ENCODE measurements at regions not wholly inside any gene's neighbourhood (a gene's known extent, or its start where the extent isn't known, plus 50 kb on each side); places are given as distances from the start of the nearest gene placed in this dataset.

DNA sequence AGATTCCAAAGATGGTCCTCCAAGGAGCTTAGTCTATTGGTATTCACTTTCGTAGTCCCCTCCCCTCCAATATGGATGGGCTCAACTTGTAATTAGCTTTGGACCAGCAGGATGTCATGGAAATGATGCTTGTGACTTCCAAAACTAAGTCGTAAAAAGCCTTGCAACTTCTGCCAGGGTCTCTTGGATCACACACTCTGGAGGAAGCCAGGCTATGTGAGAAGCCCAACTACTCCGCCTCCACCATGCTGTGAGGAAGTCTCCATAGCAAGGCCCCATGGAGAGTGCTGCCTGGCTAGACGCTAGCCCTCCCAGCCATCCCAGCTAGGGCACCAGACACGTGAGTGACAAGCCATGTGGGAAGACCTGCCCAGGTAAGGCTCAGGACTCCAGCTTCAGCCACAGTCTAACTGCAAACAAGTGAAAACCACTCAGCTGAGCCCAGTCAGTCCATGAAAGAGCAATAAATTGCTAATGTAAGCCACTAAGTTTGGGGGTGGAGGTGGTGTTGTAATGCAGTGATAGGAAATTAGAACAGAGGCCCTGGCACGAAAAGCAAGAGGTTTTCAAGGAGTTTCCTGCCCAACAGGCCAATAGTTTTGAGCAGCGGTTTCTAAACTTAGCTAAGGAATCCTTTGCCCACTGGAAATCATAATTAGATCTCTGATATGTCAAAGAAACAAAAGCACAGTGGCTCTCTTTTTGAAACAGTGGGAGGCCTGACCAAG, 77.5 kb upstream of the GLI2 start:
- no peaks in the 10 kb centered on the region for H3K36me3 Mint-ChIP-seq (ENCODE audit: insufficient read depth, unreplicated experiment)
- no peak overlapping the region for H3K27ac Mint-ChIP-seq (ENCODE audit: unreplicated experiment)
- CTCF ChIA-PET: interaction anchor here (0.6 kb wide), 2 partner anchors 334 to 373 kb away, joined by 3 read pairs; no protein-coding TSS in a partner anchor
- BruUV-seq (replicated peaks): no TSS peak
- TF ChIP-seq, protein P1, sequence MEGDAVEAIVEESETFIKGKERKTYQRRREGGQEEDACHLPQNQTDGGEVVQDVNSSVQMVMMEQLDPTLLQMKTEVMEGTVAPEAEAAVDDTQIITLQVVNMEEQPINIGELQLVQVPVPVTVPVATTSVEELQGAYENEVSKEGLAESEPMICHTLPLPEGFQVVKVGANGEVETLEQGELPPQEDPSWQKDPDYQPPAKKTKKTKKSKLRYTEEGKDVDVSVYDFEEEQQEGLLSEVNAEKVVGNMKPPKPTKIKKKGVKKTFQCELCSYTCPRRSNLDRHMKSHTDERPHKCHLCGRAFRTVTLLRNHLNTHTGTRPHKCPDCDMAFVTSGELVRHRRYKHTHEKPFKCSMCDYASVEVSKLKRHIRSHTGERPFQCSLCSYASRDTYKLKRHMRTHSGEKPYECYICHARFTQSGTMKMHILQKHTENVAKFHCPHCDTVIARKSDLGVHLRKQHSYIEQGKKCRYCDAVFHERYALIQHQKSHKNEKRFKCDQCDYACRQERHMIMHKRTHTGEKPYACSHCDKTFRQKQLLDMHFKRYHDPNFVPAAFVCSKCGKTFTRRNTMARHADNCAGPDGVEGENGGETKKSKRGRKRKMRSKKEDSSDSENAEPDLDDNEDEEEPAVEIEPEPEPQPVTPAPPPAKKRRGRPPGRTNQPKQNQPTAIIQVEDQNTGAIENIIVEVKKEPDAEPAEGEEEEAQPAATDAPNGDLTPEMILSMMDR (IDR thresholded peaks at IDR 0.05; ENCODE audit: unreplicated experiment): no peak
- no peak for DNase-seq
- no peaks in the 10 kb centered on the region for H3K9me3 Mint-ChIP-seq (ENCODE audit: low read depth, unreplicated experiment)
- no peaks in the 10 kb centered on the region for H3K4me1 Mint-ChIP-seq (ENCODE audit: low read depth, unreplicated experiment)
- H3K27me3 Mint-ChIP-seq (ENCODE audit: unreplicated experiment): peaks cover 63% of the 10 kb centered on the region
- no peak overlapping the region for H3K4me3 Mint-ChIP-seq (ENCODE audit: low read depth, unreplicated experiment)
- intact Hi-C loops (cut with micrococcal nuclease; ENCODE audit: unreplicated experiment): no loop called here

DNA sequence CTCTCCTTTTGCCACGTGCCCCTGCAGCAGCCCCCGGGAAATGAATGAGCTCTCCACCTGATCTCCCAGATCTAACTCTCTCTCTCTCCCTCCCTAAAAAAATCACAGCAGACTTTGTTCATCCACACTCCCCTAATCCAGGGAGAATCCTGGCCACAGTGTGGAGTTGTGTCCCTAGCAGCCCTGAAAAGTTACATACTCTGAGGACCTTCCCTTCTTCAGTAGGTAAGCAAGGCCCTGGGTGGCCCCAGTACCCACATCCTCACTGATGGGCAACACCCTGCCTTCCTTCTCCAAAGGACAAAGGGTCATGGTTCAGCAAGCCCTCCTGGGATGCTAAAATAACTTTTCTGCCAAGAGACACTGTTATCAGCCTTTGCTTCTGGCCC, 76.9 kb upstream of the GLI2 start:
- no peaks in the 10 kb centered on the region for H3K9me3 Mint-ChIP-seq (ENCODE audit: low read depth, unreplicated experiment)
- peaks cover 65% of the 10 kb centered on the region for H3K27me3 Mint-ChIP-seq (ENCODE audit: unreplicated experiment)

DNA sequence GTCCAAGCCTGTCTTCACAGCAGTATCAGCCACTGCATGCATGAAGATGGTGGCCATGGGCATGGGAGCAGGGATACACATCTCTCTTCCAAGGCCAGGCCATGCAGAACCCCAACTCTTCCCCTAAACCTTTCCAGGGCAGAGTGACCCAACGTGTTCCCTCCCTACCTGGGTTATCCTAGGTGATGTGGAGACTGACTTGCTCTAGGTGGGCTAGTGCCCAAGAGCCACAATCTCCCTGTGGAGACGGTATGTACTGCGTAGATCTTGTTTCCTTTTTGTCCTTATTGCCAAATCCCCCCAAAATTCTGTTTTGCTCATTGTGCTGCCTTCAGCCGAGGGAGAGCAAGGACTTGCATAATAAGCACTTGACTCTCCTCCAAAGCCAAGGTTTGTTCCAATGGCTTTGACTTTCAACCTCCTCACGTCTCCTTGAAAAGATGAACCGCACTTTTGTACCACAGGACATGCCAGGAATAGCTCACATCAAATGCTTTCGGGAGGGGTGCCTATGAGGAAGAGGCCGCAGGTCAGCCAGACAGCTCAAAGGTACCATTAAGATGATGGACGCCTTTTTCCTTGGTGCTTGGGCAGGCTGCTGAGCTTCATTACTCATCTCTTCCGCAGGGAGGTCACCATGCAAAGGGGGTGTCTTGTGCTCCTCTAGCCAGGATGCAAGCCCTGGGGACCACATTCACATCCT, 76.2 kb upstream of the GLI2 start:
- H3K27me3 Mint-ChIP-seq (ENCODE audit: unreplicated experiment): peaks cover 65% of the 10 kb centered on the region
- CTCF ChIA-PET: no interaction called here
- no peaks in the 10 kb centered on the region for H3K9me3 Mint-ChIP-seq (ENCODE audit: low read depth, unreplicated experiment)
- TF ChIP-seq, protein P1 (IDR thresholded peaks at IDR 0.05; ENCODE audit: unreplicated experiment): no peak
- H3K4me1 Mint-ChIP-seq (ENCODE audit: low read depth, unreplicated experiment): no peaks in the 10 kb centered on the region
- DNase-seq: no peak
- intact Hi-C loops (cut with micrococcal nuclease; ENCODE audit: unreplicated experiment): no loop called here
- H3K36me3 Mint-ChIP-seq (ENCODE audit: insufficient read depth, unreplicated experiment): no peaks in the 10 kb centered on the region
- BruUV-seq (replicated peaks): no TSS peak
- no peak overlapping the region for H3K4me3 Mint-ChIP-seq (ENCODE audit: low read depth, unreplicated experiment)
- H3K27ac Mint-ChIP-seq (ENCODE audit: unreplicated experiment): no peak overlapping the region

More for the DNA sequence above, 76.9 kb upstream of the GLI2 start:
- CTCF ChIA-PET: interaction anchor here (0.6 kb wide), 1 partner anchor 335 kb away, joined by 3 read pairs; no protein-coding TSS in a partner anchor
- DNase-seq: no peak
- H3K36me3 Mint-ChIP-seq (ENCODE audit: insufficient read depth, unreplicated experiment): no peaks in the 10 kb centered on the region
- H3K4me3 Mint-ChIP-seq (ENCODE audit: low read depth, unreplicated experiment): no peak overlapping the region
- TF ChIP-seq, protein P1 (IDR thresholded peaks at IDR 0.05; ENCODE audit: unreplicated experiment): no peak
- no peaks in the 10 kb centered on the region for H3K4me1 Mint-ChIP-seq (ENCODE audit: low read depth, unreplicated experiment)
- BruUV-seq (replicated peaks): no TSS peak
- H3K27ac Mint-ChIP-seq (ENCODE audit: unreplicated experiment): no peak overlapping the region
- intact Hi-C loops (cut with micrococcal nuclease; ENCODE audit: unreplicated experiment): no loop called here

DNA sequence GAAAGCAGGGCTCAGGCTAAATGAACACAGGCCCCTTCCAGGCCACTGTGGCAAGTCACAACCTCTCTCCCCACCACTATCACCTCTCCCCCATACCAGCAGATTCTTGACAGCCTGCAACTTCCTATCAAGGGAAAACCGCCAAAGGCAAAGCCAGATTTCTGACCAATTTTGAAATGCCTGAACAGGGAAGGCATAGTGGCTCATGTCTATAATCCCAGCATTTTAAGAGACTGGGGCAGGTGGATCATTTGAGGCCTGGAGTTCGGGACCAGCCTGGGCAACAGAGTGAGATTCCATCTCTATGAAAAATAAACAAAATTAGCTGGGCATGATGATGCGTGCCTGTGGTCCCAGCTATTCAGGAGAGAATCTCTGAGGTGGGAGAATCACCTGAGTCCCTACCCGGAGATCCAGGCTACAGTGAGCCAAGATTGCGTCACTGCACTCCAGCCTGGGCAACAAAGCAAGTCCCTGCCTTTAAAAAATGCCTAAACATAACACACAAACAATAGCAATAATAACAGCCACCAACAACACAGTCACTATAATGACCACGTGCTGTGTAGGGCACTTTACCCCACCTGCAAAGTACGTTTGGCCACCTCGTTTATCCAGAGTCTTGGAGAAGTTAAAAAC, 75.5 kb upstream of the GLI2 start:
- Mint-ChIP-seq H3K4me3 (ENCODE audit: low read depth, unreplicated experiment) (no peak overlapping the region), H3K36me3 (ENCODE audit: insufficient read depth, unreplicated experiment) (no peaks in the 10 kb centered on the region), H3K9me3 (ENCODE audit: low read depth, unreplicated experiment) (no peaks in the 10 kb centered on the region), H3K27ac (ENCODE audit: unreplicated experiment) (no peak overlapping the region), H3K27me3 (ENCODE audit: unreplicated experiment) (peaks cover 65% of the 10 kb centered on the region), H3K4me1 (ENCODE audit: low read depth, unreplicated experiment) (no peaks in the 10 kb centered on the region)
- TF ChIP-seq, protein P1 (IDR thresholded peaks at IDR 0.05; ENCODE audit: unreplicated experiment): no peak
- no TSS peak for BruUV-seq (replicated peaks)
- intact Hi-C loops (cut with micrococcal nuclease; ENCODE audit: unreplicated experiment): no loop called here
- no peak for DNase-seq
- CTCF ChIA-PET: no interaction called here

All from Calu3 (cell line).